IMR-90 (cell line): ENCODE measurements at regions not wholly inside any gene's neighbourhood (a gene's known extent, or its start where the extent isn't known, plus 50 kb on each side); places are given as distances from the start of the nearest gene placed in this dataset.
"Not testable (repeated sequence)": the region's sequence is repeated elsewhere in the genome, so short reads cannot be mapped to it uniquely, and the experiment has no call there.

Experiments
- BHLHE40 ChIP-seq: fragments of 150-350 bp; IDR thresholded peaks from 2 replicates; pipeline ENCODE4 v1.6.1; 2016; ENCODE audit warnings: mild to moderate bottlenecking, low read depth, low read length
- POLR2A ChIP-seq: IDR thresholded peaks from 2 replicates; pipeline ENCODE4 v1.6.1; 2012; ENCODE audit warnings: mild to moderate bottlenecking, low read depth, low read length

- TF ChIP-seq BHLHE40, POLR2A: not testable (repeated sequence)
Measured at GRCh38 chr1:121048293-121048752, 135.8 kb downstream of the FAM72B start.
